Muscle of leg (tissue), 3 donors: ENCODE measurements at regions not wholly inside any gene's neighbourhood (a gene's known extent, or its start where the extent isn't known, plus 50 kb on each side); places are given as distances from the start of the nearest gene placed in this dataset.
A peak's percentile ranks its signal among the peaks of the same experiment; 100 is the strongest.

Experiments
- DNase-seq: peaks from one replicate; pipeline ENCODE4 v3.0.0; 2013
- H3K27ac ChIP-seq: one replicate; pipeline ENCODE4 v1.5.1; 2013; ENCODE audit warnings: mild to moderate bottlenecking, low read length, control low read depth
- H3K27me3 ChIP-seq: one replicate; pipeline ENCODE4 v1.6.1; 2013; ENCODE audit warnings: low read length; ENCODE audit not compliant: control insufficient read depth, insufficient read depth
- H3K36me3 ChIP-seq: one replicate; pipeline ENCODE4 v1.6.1; 2013; ENCODE audit warnings: low read length; ENCODE audit not compliant: control insufficient read depth, insufficient read depth
- H3K4me1 ChIP-seq: one replicate; pipeline ENCODE4 v1.6.1; 2013; ENCODE audit warnings: low read length; ENCODE audit not compliant: control insufficient read depth, insufficient read depth
- H3K4me3 ChIP-seq: one replicate; pipeline ENCODE4 v1.5.1; 2013; ENCODE audit warnings: low read length, control low read depth
- H3K9me3 ChIP-seq: replicated peaks from 2 replicates; pipeline ENCODE4 v1.6.1; 2013; ENCODE audit warnings: low read depth, low read length; ENCODE audit not compliant: control insufficient read depth
- WGBS: methylation state at CpG from one replicate; pipeline ENCODE4 v1.1.5; 2013; ENCODE audit warnings: missing lambda C conversion rate; ENCODE audit not compliant: insufficient coverage; 5-methylcytosine and 5-hydroxymethylcytosine counted together

GRCh38 chr16:61362585-61362984 lies 673.7 kb downstream of the CDH8 start:
- Histone ChIP-seq H3K4me3 (no peak overlapping the region), H3K9me3 (no peaks in the 10 kb centered on the region), H3K4me1 (no peaks in the 10 kb centered on the region), H3K27me3 (no peaks in the 10 kb centered on the region), H3K36me3 (no peaks in the 10 kb centered on the region), H3K27ac (no peak overlapping the region)
- no CpG with 5 or more reads among the region's 4 CpGs for WGBS
- DNase-seq, result no peak

DNA sequence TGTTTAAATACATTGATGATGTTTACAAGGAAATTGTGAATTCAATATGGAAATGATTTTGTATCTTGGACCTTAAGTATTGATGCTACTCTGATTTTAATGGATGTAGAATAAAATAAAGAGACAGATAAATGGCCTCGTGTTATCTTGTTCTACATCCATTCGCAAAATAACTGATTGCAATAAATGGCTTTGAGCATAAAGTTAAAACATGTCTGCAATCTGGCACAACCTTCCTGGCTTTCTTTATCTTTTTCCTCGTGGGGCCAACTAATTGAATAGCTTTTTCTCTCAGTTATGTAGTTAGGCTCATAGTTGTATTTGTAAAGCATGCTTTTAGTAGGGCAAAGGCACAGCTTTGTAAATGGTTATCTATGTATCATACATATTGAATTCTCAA lies 691.4 kb downstream of the CDH8 start:
- Histone ChIP-seq H3K36me3 (no peaks in the 10 kb centered on the region), H3K4me1 (no peaks in the 10 kb centered on the region), H3K27me3 (no peaks in the 10 kb centered on the region), H3K4me3 (no peak overlapping the region), H3K9me3 (no peaks in the 10 kb centered on the region), H3K27ac (no peak overlapping the region)
- DNase-seq, result no peak
- no CpG with 5 or more reads among the region's 3 CpGs for WGBS

- Histone ChIP-seq H3K4me3 (no peak overlapping the region), H3K27me3 (no peaks in the 10 kb centered on the region), H3K27ac (no peak overlapping the region), H3K36me3 (no peaks in the 10 kb centered on the region), H3K4me1 (no peaks in the 10 kb centered on the region), H3K9me3 (no peaks in the 10 kb centered on the region)
- DNase-seq, result no peak
- no CpG with 5 or more reads among the region's 2 CpGs for WGBS
Measured at GRCh38 chr16:61332461-61332860, 703.8 kb downstream of the CDH8 start.

GRCh38 chr16:61324044-61324443 lies 712.2 kb downstream of the CDH8 start:
- 20% methylated on average over 1 of the region's 4 CpGs for WGBS
- Histone ChIP-seq H3K27ac (no peak overlapping the region), H3K4me1 (no peaks in the 10 kb centered on the region), H3K36me3 (no peaks in the 10 kb centered on the region), H3K27me3 (no peaks in the 10 kb centered on the region), H3K9me3 (peaks cover 2% of the 10 kb centered on the region), H3K4me3 (no peak overlapping the region)
- DNase-seq, result no peak

GRCh38 chr16:61323456-61323855 lies 712.8 kb downstream of the CDH8 start:
- Histone ChIP-seq H3K27ac (no peak overlapping the region), H3K4me1 (no peaks in the 10 kb centered on the region), H3K36me3 (no peaks in the 10 kb centered on the region), H3K4me3 (no peak overlapping the region), H3K9me3 (peaks cover 2% of the 10 kb centered on the region), H3K27me3 (no peaks in the 10 kb centered on the region)
- DNase-seq, result no peak
- WGBS, result 76% methylated on average over 4 of the region's 6 CpGs

DNA sequence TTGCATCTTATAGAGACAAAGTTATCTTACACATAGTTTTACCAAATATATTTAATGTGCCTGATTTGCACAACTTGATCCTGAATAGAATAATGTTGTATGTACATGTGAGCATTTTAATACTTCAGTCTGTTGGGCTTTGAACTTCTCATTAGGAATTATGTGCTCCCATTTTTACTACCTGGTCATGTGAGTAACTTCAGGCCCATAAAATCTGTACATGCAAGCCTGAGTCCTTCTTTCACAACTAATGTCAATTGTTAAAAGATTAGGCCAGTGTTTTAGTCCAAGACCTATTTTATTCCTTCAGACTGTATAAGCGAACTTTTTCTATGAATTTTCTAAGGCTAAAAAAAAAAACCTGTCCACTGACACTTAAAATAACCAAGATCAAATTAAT lies 715.4 kb downstream of the CDH8 start:
- H3K27me3 ChIP-seq, result no peaks in the 10 kb centered on the region
- H3K9me3 ChIP-seq, result peaks cover 2% of the 10 kb centered on the region
- no peaks in the 10 kb centered on the region for H3K4me1 ChIP-seq
- no peak overlapping the region for H3K27ac ChIP-seq
- no peak overlapping the region for H3K4me3 ChIP-seq
- no peak for DNase-seq
- no peaks in the 10 kb centered on the region for H3K36me3 ChIP-seq
- no CpG with 5 or more reads among the region's 1 CpG for WGBS

DNA sequence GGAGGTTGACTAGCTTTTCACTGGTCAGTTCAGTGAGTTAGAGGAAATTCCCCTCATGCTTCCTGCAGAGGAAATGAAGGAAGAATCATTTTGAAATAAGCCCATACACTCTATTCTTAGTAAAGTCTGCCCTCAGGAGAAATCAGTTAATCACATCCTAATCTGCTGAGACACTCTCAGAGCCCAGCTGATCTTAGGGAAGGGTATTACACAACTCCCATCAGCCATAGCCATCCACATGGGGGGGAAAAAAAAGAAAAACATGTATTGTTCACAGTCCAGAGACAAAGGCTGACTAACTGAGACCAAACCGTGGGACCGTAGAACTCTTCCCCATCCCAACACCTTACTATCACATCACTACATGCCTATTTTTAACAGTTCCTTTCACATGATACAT lies 722.3 kb downstream of the CDH8 start:
- H3K36me3 ChIP-seq, result no peaks in the 10 kb centered on the region
- H3K4me1 ChIP-seq, result no peaks in the 10 kb centered on the region
- H3K27ac ChIP-seq, result no peak overlapping the region
- H3K4me3 ChIP-seq, result no peak overlapping the region
- WGBS, result no CpG with 5 or more reads among the region's 2 CpGs
- no peaks in the 10 kb centered on the region for H3K27me3 ChIP-seq
- DNase-seq, result no peak
- H3K9me3 ChIP-seq, result peaks cover 2% of the 10 kb centered on the region

- Histone ChIP-seq H3K9me3 (peaks cover 2% of the 10 kb centered on the region), H3K36me3 (no peaks in the 10 kb centered on the region), H3K4me1 (no peaks in the 10 kb centered on the region), H3K27ac (no peak overlapping the region), H3K4me3 (no peak overlapping the region), H3K27me3 (no peaks in the 10 kb centered on the region)
- DNase-seq, result no peak
- 60% methylated on average over 1 of the region's 1 CpG for whole genome bisulfite sequencing
Measured at GRCh38 chr16:61309386-61309785, 726.9 kb downstream of the CDH8 start.

DNA sequence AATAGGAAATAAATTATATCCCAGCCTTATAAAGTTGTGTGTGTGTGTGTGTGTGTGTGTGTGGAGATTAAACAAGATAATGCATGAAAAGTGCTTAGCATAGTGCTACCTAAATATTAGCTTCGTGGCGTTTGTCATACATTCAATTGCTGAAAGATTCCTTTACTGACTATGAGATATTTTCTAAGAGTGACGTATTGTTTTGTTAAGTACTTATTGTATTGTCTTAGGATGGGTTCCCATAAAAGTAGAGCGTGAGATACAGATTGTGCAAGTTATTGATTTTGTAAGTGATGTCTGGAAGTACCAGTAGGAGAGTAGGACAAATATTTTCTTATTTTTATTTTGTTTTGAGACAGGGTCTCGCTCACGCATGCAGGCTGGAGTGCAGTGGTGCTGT lies 730.0 kb downstream of the CDH8 start:
- H3K9me3 ChIP-seq, result peaks cover 2% of the 10 kb centered on the region
- no peak overlapping the region for H3K27ac ChIP-seq
- H3K4me3 ChIP-seq, result no peak overlapping the region
- DNase-seq, result no peak
- no peaks in the 10 kb centered on the region for H3K27me3 ChIP-seq
- H3K36me3 ChIP-seq, result no peaks in the 10 kb centered on the region
- WGBS, result 100% methylated on average over 2 of the region's 6 CpGs
- no peaks in the 10 kb centered on the region for H3K4me1 ChIP-seq

DNA sequence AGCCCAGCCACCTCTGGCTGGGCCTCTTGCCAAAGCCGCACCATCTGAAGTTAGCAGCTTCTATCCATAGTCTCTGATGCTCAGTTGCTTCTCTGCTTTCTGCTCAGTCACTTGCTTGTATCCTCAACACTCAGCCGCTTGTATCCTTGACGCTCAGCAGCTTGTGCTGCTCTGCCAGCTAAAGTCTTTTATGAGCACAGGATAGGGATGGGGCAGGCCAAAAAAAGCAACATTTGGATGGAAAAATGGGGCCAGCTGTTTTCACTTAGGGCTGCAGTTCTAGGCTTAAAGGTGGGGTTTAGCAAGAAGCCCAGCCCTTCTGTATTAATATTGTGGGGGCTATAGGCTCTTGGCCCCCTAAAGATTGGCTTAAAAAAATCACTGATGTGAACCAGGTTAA lies 739.4 kb downstream of the CDH8 start:
- DNase-seq, result peak; percentile 55
- WGBS, result 40% methylated on average over 1 of the region's 3 CpGs

GRCh38 chr16:61296305-61296704 lies 739.9 kb downstream of the CDH8 start:
- no peaks in the 10 kb centered on the region for H3K9me3 ChIP-seq

More for the DNA sequence above, 739.4 kb downstream of the CDH8 start:
- no peak overlapping the region for H3K27ac ChIP-seq
- H3K4me1 ChIP-seq, result no peaks in the 10 kb centered on the region
- H3K36me3 ChIP-seq, result no peaks in the 10 kb centered on the region
- H3K27me3 ChIP-seq, result no peaks in the 10 kb centered on the region
- no peak overlapping the region for H3K4me3 ChIP-seq
- no peaks in the 10 kb centered on the region for H3K9me3 ChIP-seq

More at GRCh38 chr16:61296305-61296704, 739.9 kb downstream of the CDH8 start:
- no peak for DNase-seq
- Histone ChIP-seq H3K4me1 (no peaks in the 10 kb centered on the region), H3K4me3 (no peak overlapping the region), H3K27me3 (no peaks in the 10 kb centered on the region), H3K27ac (no peak overlapping the region), H3K36me3 (no peaks in the 10 kb centered on the region)
- 79% methylated on average over 6 of the region's 7 CpGs for WGBS
